ENCODE measurements at regions not wholly inside any gene's neighbourhood (a gene's known extent, or its start where the extent isn't known, plus 50 kb on each side); places are given as distances from the start of the nearest gene placed in this dataset.

DNA sequence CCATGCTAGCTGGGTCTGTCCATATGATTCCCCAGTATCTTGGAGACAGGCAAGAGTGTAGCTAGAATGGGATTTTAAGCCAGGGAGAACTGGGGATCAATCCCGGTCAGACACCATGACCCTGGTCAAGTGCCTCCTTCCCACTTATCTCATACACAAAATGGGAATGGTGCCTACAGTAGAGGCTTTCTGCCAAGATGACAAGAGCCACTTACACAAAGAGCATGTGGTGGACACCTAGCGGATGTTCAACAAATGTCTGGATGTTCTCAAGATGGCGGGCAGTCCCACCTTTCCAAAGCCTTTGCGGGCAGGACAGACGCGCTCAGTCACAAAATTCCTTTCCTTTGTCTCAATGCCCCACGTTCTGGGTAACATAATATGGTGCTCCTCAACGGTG, 57.3 kb downstream of the MAF start (continued):
- TF ChIP-seq SALL1 (CRISPR knock-in tag; IDR thresholded peaks at IDR 0.05) (no peak), ZNF589 (CRISPR knock-in tag; conservative IDR thresholded peaks at IDR 0.05) (no peak), ZNF784 (CRISPR knock-in tag; IDR thresholded peaks at IDR 0.05; ENCODE audit: borderline replicate concordance) (no peak)

DNA sequence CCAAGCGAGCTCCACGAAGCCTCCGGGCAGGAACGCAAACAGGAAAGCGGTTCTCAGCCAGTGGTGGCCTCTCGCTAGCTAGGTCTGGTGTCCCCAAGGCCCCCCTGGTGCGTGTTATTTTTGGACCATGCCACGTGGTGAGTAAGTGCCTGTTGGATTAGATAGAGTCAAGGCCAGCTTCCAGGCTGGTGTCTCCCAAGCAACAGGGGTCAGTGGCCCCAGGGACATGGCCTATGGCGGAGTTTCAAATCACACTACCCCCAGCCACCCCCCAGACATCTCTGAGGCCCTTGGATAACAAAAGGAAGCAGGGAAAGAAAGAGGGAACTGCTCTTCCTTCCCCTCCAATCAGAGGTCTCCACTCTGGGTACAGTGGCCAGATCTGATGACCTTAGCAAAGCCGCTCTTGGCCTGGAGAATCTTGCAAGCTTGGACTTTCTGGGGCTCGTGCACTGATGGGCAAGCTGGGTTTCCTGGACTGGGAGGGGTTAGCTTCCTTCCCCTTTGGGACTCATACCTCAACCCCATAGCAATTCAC, 58.2 kb downstream of the MAF start:
- intact Hi-C loops (cut with micrococcal nuclease; ENCODE audit: unreplicated experiment) (no loop called here), in situ Hi-C loops (cut with HindIII; ENCODE audit: extremely low pct_ligation_motif_present, low pct_unique_long_range_greater_than_20kb) (no loop called here)
- Histone ChIP-seq H3K27me3 (ENCODE audit: control insufficient read depth in 1 of 2, insufficient read depth in 2 of 2, low read length in 2 of 2) (no peaks in the 10 kb centered on the region), H3K79me2 (ENCODE audit: insufficient read depth, low read length) (no peaks in the 10 kb centered on the region), H4K20me1 (ENCODE audit: insufficient read depth, low read length) (no peaks in the 10 kb centered on the region), H3K9me3 (ENCODE audit: low read length) (no peaks in the 10 kb centered on the region), H3K4me2 (ENCODE audit: low read depth, low read length) (no peak overlapping the region), H2AFZ (ENCODE audit: low read length) (no peak overlapping the region), H3K36me3 (replicated peaks in 1 of 2; ENCODE audit: control insufficient read depth in 1 of 2, insufficient read depth in 2 of 2, low read length in 2 of 2) (no peaks in the 10 kb centered on the region), H3K4me3 (replicated peaks in 1 of 3; ENCODE audit: insufficient read depth in 1 of 3, low read depth in 2 of 3, low read length in 3 of 3) (no peak overlapping the region), H3K27ac (ENCODE audit: extremely low read length, insufficient read depth, low read length) (no peak overlapping the region), H3K9ac (ENCODE audit: insufficient read depth, low read depth, low read length) (no peak overlapping the region), H3K4me1 (ENCODE audit: insufficient read depth, low read length) (no peaks in the 10 kb centered on the region)
- BruUV-seq (replicated peaks) = no TSS peak
- no peak for FAIRE-seq
- no peak for ATAC-seq
- WGBS (ENCODE audit: low lambda C conversion rate) = 69% methylated on average over 9 of the region's 11 CpGs
- DNase-seq (ENCODE audit: low spot score) = no peak
- CTCF ChIA-PET (ENCODE audit: low intra/inter-chr PET ratio, low total read pairs) = no interaction called here
- POLR2A ChIA-PET = no interaction called here
- TF ChIP-seq RFX5 (IDR thresholded peaks at IDR 0.05; ENCODE audit: low read depth, low read length) (no peak), GABPB1 (CRISPR knock-in tag; IDR thresholded peaks at IDR 0.05) (no peak), ZBTB7B (CRISPR knock-in tag; IDR thresholded peaks at IDR 0.05) (no peak), TSC22D2 (CRISPR knock-in tag; IDR thresholded peaks at IDR 0.05; ENCODE audit: borderline replicate concordance) (no peak), FOSL1 (CRISPR knock-in tag; IDR thresholded peaks at IDR 0.05; ENCODE audit: borderline replicate concordance) (no peak), ELF1 (CRISPR knock-in tag; IDR thresholded peaks at IDR 0.05) (no peak), ZMYM2 (CRISPR knock-in tag; IDR thresholded peaks at IDR 0.05) (no peak), MTA1 (CRISPR knock-in tag; IDR thresholded peaks at IDR 0.05; ENCODE audit: borderline replicate concordance) (no peak), MTF1 (CRISPR knock-in tag; IDR thresholded peaks at IDR 0.05) (no peak), RAD21 (CRISPR knock-in tag; IDR thresholded peaks at IDR 0.05) (no peak), MAF1 (CRISPR knock-in tag; IDR thresholded peaks at IDR 0.05; ENCODE audit: borderline replicate concordance) (no peak), ZNF749 (CRISPR knock-in tag; IDR thresholded peaks at IDR 0.05; ENCODE audit: borderline replicate concordance) (no peak), SALL1 (CRISPR knock-in tag; IDR thresholded peaks at IDR 0.05) (no peak)
- TF ChIP-seq, protein P1, sequence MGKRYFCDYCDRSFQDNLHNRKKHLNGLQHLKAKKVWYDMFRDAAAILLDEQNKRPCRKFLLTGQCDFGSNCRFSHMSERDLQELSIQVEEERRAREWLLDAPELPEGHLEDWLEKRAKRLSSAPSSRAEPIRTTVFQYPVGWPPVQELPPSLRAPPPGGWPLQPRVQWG (CRISPR knock-in tag; IDR thresholded peaks at IDR 0.05; ENCODE audit: borderline replicate concordance, low read depth) = no peak
